ENCODE measurements at regions not wholly inside any gene's neighbourhood (a gene's known extent, or its start where the extent isn't known, plus 50 kb on each side); places are given as distances from the start of the nearest gene placed in this dataset.
"Not testable (repeated sequence)": the region's sequence is repeated elsewhere in the genome, so short reads cannot be mapped to it uniquely, and the experiment has no call there.

DNA sequence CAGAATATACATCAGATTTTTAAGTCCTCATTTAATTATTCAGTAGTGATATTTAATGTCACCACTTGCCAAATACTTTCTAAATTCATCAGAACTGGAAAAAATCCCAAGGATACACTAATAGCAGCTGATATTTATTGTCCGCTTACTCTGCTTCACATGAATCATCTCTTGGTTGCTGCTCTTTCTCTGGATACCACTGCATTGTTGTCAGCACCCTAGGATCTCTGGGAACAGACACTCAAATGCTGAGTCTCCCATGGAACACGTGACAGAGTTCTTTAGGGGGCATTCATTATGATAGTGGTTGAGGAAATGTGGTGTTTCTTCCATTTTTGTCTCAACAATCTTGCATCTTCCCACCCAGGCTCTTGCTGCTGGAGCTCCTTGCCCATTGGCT is 318.0 kb downstream of the RFPL4B start:
- DNase-seq = no peak

DNA sequence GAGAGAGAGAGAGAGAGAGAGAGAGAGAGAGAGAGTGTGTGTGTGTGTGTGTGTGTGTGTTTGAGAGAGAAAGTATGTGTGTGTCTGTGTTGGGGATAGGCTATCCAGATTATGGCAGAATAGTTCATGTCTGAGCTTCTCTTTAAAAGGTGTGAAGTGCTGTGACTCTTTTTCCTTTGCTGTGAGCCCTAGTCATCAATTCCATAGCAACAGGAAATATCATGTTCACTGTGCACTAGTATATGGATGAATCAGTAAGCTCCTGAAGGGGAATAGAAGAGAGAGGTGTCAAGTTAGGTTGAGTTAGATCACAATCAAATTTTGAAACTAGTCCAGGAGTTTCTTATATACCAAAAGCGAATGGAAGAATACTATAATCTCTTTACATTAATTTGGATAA is 318.7 kb downstream of the RFPL4B start:
- no peak for DNase-seq

DNA sequence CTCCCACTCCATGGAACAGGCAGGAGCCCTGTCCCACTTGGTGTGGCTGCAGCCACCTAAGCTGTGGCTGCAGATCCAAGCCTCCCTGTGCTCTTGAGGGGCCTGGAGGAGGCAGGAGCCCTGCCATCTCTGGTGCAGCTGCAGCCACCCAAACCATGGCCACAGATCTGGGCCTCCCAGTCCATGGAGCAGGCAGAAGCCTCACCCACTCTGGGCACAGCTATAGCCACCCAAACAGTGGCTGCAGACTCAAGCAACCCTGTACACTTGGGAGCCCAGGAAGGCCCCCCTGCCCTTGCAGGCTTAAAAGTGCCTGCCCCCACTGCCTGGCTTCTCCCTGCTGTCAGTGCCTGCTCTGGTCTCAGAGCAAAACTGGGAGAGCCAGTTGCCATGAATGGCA is 320.3 kb downstream of the RFPL4B start:
- no peak for DNase-seq

DNA sequence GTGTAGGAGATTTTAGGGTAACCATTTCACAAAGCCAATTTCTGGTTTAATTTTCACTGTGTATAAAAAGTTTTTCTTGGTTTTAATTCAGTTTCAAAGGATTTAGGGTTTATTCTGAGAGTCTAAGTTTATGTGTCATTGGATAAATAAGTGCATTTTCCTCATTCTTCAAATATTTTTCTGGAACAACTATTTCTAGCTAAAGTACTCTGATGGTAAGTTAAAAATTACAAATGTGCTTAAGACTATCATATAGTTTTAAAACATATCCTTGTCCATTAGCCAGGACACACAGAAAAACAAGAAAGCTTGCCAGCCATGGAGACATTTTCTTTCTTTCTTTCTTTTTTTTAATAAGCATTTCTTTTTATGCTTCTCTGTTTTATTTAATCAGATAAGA is 333.0 kb downstream of the RFPL4B start:
- no peak for DNase-seq

DNA sequence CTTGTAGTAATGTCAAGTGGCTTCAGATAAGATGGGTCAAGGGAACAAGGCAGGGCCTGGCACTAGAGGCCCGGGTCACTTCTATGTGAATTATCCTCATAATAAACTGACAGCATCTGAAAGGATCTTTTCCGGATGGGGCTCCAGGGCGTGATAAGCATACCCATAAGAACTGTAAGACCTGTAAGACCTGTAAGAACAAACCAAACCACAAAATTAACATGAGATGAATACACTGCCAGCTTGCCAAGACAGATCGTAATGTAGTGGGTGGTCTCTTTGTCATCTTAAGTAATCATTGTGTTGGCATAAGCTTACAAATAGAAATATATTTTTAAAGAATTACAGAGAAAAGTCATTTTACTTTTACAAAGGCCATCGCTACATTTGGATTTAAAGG is 334.9 kb downstream of the RFPL4B start:
- DNase-seq = no peak

DNA sequence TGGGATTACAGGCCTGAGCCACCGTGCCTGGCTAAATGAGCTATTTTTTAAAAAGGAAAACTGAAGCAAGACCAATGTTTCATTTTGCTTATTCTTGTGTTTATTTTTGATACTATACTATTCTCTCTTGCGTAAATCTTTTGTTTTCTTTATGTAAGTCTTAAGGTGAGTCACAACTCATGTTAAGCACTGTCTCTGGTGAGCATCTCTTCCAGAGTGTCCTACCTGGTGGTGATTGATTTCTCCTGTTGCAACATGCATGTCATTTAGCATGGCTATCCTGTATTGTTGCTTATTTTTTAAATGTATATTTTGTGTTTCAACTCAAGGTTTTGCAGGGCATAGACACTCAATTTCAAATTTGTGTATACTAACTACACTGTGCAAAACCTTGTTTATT is 336.0 kb downstream of the RFPL4B start:
- DNase-seq = no peak

DNA sequence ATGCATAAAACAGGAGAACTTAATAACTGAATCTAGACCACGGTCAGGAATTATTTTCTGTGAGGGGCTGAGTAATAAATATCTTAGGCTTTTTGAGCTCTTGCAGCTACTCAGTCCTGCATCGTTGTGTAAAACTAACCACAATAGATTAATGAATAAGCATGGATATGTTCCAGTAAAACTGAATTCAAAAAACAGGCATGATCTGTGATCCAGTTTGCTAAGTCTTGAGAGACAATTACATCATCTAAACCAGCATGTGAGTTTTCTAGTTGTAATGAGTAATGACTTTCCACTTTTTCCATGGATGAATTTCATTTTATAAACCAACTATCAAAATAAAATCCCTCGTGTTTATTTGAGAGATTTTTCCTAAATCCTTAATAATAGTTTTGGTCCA is 336.8 kb downstream of the RFPL4B start:
- DNase-seq = no peak

DNA sequence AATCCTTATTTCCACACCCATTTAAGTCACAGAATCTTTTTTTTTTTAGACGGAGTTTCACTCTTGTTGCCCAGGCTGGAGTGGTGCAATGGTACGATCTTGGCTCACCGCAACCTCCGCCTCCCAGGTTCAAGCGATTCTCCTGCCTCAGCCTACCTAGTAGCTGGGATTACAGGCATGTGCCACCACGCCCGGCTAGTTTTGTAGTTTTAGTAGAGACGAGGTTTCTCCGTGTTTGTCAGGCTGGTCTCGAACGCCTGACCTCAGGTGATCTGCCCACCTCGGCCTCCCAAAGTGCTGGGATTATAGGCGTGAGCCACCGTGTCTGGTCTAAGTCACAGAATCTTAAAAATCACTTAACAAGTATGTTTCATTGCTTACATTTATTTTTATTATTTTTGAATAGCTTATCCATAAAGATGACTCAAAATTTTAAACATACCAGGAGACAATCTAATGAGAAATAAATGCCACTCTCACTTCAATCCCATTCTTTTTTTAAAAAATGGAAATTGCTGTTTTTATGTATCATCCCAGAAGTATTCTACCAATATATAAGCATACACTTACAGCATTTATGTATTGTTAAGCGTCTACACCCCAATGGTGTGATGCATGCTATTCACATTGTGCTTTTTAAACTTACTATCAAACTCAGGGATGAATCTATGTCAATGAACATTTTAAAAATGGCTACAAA is 338.5 kb downstream of the RFPL4B start:
- DNase-seq = not testable (repeated sequence)

DNA sequence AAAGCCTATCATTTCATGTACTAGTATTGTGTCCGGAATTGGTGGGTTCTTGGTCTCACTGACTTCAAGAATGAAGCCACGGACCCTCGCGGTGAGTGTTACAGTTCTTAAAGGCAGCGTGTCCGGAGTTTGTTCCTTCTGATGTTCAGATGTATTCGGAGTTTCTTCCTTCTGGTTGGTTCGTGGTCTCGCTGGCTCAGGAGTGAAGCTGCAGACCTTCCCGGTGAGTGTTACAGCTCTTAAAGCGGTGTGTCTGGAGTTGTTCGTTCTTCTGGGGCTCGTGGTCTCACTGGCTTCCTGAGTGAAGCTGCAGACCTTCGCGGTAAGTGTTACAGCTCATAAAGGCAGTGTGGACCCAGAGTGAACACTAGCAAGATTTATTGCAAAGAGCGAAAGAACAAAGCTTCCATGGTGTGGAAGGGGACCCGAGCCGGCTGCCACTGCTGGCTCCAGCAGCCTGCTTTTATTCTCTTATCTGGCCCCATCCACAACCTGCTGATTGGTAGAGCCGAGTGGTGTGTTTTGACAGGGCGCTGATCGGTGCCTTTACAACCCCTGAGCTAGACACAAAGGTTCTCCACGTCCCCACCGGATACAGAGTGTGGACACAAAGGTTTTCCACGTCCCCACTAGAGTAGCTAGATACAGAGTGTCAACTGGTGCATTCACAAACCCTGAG is 341.5 kb downstream of the RFPL4B start:
- not testable (repeated sequence) for DNase-seq

DNA sequence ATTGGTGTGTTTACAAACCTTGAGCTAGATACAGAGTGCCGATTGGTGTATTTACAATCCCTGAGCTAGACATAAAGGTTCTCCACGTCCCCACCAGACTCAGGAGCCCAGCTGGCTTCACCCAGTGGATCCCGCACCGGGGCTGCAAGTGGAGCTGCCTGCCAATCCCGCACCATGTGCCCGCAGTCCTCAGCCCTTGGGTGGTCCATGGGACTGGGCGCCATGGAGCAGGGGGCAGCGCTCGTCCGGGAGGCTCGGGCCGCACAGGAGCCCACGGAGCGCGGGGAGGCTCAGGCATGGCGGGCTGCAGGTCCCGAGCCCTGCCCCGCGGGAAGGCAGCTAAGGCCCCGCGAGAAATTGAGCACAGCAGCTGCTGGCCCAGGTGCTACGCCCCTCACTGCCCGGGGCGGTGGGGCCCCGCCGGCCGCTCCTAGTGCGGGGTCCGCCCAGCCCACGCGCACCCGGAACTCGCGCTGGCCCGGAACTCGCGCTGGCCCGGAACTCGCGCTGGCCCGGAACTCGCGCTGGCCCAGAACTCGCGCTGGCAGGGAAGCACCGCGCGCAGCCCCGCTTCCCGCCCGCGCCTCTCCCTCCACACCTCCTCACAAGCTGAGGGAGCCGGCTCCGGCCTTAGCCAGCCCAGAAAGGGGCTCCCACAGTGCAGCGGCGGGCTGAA is 342.2 kb downstream of the RFPL4B start:
- DNase-seq = not testable (repeated sequence)

DNA sequence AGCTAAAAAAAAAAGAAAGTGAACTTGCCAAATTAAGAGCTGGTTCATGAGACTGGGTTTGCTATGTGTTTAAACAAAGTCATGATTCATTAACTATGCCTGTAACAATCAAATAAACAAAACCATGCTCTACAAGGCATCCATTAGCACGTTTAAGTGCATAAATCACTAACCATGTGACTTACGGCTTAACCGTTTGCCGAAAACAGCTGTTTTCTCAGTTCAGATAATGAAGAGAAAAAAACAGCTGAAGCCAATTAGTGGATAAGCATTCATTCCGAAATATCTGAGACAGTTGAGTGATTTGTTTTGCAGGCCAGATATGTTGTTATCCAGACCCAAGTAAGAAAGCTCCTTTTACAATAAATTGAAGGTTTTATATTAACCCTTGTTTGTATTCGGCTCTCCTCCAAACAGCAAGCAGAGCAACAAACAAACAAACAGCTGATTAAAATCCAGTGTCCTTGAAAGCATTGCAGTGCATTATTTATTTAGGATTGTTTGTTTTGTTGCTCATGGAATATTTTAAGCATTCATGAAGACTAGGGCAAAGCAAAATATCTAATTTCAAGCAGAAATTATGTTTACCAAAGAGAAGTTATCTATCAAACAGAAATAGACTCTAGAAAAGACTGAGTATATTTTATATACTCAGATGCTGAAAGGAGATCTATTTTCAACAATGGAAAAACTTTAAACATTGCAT is 343.5 kb downstream of the RFPL4B start:
- DNase-seq = no peak

DNA sequence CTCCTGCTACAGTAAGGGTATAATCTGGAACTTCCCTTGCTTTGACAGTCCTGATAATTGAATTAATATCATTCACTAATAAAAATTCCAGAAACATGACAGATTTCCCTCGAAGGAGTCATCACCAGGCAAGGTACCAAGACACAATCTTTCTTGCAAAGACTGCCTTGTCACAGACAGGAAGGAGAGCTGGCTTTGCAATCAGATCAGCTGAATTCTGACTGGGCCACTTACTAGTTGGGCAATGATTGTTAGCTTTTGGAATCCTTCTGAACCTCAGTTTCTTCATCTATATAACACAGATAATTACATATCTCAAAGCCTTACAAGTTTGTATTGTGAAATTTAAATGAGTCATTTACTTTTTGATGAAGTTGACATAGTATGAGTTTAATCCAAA is 344.2 kb downstream of the RFPL4B start:
- DNase-seq = no peak

DNA sequence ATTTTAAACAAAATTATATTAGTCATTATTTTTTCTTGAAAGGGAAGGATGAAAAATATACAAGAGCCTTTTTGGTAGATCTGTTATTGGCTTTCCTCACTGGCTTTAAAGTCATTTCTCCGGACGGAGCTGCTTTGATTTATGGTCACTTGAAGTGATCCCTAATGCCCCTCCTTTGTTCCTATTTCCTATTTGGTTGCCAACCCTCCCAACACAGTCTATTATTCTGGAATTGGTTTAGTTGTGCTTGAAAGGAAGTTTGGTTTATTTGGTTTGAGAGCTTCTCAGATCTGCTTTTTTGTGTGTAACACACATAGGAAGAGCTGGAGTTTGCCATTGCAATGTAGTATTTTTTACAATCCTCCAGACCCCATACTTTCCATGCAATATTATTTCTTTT is 347.9 kb downstream of the RFPL4B start:
- no peak for DNase-seq

DNA sequence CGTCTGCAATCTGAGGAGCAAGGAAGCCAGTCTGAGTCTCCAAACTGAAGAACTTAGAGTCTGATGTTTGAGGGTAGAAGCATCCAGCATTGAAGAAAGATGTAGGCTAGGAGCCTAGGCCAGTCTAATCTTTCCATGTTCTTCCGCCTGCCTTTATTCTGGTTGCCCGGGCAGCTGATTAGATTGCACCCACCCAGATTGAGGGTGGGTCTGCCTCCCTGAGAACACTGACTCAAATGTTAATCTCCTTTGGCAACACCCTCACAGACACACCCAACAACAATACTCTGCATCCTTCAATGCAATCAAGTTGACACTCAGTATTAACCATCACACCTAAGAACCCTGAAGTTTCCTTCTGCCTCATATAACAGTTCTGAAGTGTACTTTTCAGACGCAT is 350.1 kb downstream of the RFPL4B start:
- no peak for DNase-seq

DNA sequence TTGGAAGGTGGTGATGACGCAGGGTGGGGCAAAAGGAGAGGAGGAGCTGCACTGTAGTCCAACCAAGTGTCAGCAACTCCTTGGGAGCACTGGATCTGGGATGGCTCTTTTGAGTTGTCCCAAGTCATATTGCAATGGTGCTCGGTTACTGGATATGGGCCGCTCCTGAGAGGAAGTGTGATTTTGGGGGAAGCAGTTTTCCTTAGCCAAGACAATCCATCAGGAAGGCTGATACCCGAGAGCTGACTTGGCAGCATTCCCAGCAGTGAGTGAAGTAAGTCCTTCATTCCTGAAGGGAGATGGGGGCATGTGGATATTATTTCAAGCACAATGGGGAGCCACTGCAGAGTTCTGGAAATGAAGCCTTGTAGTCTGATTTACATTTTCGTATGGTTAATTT is 354.1 kb downstream of the RFPL4B start:
- DNase-seq = no peak

DNA sequence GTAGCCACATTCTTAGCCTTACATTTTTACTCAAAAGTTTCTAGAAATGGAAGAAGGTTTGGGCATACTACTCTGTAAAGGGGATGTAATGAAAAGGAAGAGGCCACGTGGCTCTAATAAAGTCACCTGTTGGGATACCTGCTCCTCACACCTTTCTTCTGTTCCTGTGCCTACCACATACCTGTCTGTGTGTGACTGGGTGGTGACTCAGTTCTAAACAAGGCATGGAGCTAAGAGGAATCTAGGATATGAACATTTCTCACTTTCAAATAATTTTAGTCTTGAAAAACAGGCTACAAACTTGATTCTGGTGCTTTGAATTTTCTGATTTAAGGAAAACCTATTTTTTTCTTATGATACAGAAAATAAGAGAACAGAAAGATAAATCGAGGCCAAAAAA is 363.6 kb downstream of the RFPL4B start:
- no peak for DNase-seq

DNA sequence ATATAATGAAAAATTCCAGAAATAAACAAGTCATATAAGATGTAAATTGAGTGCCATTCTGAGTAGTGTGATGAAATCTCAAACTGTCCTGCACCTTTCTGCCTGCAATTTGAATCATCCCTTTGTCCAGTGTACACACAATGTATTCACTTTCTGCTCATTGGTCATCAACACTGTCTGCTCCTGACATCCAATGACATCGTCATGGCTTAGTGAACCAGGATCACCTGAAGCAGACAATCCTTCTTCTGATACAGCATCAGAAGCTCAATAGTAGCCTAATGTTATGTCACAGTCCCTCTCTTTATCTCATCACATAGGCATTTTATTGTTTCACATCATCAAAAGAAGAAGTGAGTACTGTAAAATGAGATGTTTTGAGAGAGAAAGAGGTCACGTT is 366.3 kb downstream of the RFPL4B start:
- DNase-seq = no peak

DNA sequence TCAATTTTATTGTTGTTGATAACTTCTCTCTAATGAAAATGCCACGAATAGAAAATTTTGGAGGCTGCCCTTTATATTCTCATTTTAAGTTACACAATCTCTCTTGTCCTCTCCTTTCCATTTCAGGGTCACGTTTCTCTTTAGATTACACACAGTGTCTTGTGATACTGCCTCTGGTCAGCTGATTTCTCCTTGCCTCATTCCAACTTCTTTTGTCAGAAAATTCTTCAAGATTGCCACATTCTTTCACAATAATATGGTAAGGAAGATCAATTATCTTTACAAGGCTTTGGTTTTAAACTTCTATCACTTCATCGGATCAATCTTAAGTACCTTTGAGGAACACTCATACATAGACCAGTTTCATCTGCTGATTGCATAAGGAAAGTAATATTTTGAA is 370.3 kb downstream of the RFPL4B start:
- no peak for DNase-seq

DNA sequence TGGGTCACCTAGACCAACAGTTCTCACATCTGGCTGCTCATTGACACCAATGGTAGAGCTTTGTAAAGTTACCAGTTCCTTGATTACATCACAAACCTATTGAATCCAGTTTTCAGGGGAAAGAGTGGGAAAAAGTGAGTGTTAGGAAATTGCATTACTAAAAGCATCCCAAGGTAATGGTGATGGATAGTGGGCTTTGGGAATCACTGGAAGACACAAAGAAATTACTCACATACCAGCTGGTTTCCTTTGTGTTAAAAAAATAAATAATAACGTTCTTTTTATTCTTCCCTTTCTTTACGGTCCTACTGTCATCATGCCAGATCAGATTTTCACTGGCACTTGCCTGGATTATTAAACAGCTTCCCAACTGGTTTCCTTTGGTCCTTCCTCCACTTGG is 370.7 kb downstream of the RFPL4B start:
- no peak for DNase-seq

DNA sequence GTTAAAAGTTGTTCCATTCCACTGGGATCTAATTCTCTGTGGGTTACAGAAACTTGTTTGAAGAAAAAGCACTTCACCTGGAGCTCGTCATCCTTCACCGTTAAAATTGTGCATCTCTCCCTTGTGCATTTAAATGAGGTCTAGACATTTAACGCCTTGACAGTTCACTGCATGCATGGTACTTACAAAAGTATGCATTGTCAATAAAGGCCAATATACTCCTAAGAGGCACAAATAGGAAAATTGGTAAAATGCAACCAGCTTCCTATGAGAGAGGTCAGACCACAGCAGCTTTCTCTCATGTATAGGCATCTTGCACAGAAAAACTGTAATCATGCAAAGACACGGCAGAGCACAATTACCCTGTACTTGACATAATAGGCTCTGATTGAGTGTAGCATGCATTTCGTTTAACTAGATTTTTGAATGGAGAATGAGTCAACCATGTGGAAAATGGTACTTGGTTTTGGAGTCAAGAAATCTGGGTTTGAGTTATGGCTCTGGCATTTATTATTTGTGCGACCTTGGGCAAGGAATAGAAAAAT is 378.5 kb downstream of the RFPL4B start:
- no peak for DNase-seq

DNA sequence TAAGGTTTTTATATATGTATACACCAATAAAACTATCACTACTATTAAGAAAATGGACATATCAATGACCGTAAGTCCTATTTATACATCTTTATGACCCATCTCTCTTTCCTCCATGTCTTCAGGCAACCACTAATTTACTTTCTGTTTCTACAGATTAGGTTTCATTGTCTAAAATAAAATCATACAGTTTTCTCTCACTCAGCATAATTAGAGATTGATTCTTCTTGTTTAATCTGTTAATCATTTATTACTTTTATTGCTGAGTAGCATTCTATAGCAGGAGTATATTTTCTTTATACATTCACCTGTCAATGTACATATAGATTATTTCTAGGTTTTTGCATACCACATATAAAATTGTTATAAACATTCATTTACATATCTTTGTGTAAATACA is 388.0 kb downstream of the RFPL4B start:
- no peak for DNase-seq

DNA sequence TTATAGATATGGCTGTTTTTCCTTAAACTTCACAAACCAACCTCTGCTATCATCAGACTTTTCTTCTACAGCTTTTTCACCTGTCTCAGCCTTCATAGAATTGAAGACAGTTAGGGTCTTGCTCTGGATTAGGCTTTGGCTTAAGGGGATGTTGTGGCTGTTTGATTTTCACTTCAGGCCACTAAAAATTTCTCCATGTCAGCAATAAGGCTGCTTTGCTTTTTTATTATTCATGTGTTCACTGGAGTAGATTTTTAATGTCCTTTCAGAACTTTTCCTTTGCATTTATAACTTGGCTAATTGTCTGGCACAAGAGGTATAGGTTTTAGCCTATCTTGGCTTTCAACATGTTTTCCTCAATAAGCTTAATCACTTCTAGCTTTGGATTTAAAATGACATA is 392.6 kb downstream of the RFPL4B start:
- no peak for DNase-seq

DNA sequence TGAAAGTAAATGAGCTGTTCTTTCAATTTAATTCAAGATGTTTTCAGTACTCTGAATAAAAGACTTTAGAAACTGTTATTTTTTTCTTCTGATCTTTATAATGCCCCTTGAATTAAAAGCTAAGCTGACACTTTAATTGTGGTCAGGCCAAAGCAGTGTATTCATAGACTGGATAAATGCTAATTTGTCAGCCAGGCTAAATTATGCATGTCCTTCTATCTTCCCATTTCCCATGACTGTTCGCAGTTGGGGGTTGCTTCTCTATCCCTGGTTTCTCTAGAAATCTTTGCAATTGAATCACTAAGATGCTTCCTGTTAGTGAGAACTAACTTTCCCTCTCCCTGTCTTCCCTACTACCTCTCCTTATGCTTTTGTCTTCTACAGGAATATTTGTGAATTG is 396.2 kb downstream of the RFPL4B start:
- no peak for DNase-seq
